NCI-H345 (cell line): ENCODE measurements at regions not wholly inside any gene's neighbourhood (a gene's known extent, or its start where the extent isn't known, plus 50 kb on each side); places are given as distances from the start of the nearest gene placed in this dataset.
"Not testable (repeated sequence)": the region's sequence is repeated elsewhere in the genome, so short reads cannot be mapped to it uniquely, and the experiment has no call there.

Experiments
- DNase-seq: peaks from one replicate; lab custom pipeline; 2025; lab: John Stamatoyannopoulos, UW

DNA sequence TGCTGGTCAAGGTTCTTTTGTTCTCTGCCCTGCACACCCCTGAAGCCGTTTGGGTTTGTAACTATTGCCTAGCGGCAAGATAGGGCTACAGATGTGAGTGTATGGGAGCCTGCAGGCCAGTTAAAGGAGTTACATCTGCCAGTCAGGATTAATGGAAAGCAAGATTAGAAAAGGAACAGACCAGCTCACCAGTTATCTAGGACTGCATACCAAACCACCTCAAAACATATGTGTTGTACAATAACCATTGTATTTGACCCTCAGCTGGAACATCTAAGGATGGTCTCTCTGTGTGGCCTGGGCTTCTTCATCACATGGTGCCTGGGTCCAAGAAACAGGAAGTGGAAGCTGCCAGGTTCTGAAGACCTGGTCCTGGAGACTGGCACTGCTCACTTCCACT, 52.5 kb upstream of the FBXO28 start:
- no peak for DNase-seq

- no peak for DNase-seq
Observed at GRCh38 chr1:224059897-224060427, 53.9 kb upstream of the FBXO28 start.

DNA sequence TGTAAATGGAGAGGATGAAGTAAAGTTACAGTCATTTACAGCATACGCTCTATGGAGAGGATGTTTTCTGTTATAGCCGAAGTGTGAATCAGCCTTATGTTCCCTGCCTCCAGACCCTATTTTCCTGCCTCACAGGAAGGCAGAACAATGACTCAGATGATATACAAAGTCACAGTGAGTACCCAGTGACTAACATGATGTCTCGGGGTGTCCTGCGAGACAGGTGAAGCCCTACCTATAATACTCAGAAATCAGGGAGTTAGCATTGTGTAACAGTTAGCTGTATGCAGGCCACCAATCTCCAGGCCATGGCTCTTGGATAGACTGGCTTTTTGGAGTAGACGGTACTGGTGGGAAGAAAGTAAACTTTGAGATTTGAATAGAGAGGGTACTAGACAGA, 55.6 kb upstream of the FBXO28 start:
- no peak for DNase-seq

DNA sequence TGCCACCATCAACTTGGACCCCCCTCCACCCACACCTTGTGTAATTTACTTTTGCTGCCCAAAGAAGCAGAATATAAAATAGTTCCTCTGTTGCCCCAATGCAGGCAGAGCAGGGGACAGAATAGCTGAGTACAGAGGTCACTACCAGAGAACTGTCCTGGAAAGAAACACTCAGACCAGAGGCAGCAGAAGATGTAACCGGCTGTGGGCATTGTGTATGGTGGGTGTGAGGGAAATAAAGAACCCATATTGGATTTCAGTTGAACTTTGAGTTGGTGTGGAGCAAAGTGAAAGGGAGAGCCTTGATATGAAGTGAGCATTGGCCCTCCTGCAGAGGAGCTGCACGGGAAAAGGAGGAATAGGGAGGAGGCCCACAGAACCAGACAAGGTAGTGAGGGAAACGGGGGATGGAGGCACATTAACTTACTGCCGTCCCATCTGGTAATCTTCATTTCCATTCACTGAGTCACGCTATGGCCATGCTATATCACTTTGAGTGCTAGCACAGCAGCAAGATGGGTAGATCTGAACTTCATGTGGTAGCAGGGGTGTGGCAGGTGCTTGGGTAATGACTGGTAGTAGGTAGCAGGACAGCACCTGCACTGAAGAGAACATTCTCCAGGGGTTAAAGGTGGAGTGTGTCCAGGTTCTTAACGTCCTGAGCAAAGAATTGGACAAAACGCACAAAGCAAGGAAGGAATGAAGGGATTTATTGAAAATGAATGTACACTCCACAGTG, 56.3 kb upstream of the FBXO28 start:
- no peak for DNase-seq

- no peak for DNase-seq
Observed at GRCh38 chr1:224054611-224055010, 59.3 kb upstream of the FBXO28 start.

- DNase-seq: no peak
Observed at GRCh38 chr1:224054012-224054411, 59.9 kb upstream of the FBXO28 start.

DNA sequence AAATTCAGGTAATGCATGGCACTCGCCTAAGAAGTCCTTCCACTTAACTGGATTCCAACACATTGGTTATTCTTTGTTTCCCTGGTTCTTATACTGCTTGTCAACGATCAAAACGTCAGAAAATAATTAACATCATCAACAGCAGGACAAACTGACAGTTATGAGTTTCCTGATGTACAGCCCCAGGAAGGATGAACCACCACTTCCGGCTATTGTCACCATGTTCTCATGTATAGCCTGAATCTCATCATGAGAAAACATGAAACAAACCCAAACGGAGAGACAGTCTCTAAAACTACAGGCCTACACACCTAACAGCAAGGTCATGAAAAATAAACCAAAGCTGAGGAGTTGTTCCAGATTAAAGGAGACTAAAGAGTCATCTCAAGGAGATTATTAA, 60.5 kb upstream of the FBXO28 start:
- DNase-seq: no peak

GRCh38 chr1:224052772-224053171, 61.1 kb upstream of the FBXO28 start:
- no peak for DNase-seq

GRCh38 chr1:224051782-224052181, 62.1 kb upstream of the FBXO28 start:
- not testable (repeated sequence) for DNase-seq

DNA sequence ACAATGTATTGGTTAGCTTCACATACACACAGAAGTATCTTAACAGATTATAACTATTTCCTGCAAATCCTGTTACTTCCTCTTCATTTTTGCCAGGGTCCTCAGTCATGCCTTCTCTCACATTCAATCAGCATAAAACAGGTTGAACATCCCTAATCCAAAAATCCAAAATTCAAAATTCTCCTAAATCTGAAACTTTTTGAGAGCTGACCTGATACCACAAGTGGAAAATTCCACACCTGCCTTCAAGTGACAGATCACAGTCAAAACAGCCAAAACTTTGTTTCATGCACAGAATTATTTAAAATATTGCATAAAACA, 62.9 kb upstream of the FBXO28 start:
- no peak for DNase-seq

DNA sequence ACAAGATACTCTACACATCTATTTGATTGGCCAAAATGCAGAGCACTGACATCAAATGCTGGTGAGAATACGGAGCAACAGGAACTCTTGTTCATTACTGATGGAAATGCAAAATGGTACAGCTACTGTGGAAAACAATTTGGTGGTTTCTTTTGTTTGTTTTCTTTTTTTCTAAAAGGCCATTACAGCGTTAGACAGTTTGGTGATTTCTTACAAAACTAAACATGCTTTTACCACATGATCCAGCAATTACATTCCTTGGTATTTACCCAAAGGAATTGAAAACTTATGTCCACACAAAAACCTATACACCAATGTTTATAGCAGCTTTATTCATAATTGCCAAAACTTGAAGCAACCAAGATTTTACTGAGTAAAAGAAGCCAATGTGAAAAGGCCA, 66.4 kb upstream of the FBXO28 start:
- no peak for DNase-seq

DNA sequence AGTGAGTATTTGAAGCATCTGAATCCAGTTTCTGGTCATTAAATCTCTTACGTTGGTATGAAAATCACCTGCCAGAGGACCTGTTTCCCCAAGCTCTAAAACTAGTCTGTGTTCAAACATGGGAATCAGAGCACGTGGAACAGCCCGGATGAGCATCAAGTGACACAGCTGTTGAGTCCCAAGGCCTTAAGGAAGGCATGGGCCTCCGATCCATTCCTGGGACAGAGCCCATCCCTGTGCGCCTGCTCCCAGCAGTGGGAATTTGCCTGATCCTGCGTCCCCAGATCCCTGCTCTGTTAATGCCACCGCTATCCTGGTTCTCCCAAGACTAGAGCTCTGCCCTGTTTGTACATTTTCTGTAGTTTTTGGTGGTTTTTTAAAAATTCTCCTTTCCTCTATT, 68.4 kb upstream of the FBXO28 start:
- no peak for DNase-seq

DNA sequence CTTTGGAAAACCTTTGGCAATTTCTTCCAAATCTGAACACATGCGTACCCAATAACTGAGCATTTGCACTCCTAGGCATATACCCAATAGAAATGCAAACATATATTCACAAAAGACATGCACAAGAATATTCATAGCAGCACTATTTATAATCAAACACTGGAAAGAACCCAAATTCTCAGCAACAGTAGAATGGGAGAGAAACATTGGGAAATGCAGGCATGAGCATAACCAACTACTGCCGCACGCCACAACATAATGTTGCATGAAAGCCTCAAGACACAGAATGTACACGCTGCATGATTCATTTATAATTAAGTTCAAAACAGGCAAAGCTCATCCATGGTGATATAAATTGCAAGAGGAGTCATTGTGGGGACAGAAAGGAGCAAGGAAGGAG, 69.5 kb upstream of the FBXO28 start:
- no peak for DNase-seq

DNA sequence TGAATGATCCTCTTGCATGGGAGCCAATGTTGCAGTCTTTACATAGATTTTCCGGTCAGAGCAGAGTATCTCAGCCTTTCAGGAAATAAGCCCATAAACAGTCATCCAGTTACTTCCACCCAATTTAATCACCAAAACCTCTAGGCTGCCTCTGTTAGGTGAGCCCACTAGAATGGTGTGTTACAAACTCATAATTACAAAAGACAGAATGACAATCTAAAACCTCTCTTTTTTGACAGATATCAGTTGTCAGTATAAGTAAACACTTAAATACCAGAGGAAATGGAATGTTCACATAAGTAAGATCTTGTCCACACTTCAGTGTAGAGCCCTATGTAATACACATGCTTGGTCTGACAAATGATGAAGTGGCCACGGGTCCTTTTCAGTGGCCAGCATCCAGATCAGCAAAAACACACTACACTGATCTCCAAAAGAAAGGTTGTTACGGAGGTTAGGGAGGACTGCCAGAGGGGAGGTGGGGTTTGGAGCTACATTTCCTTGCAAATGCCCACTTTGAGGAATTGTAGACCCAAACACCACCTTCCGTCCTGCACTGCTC, 71.3 kb upstream of the FBXO28 start:
- no peak for DNase-seq

- no peak for DNase-seq
Observed at GRCh38 chr1:224041032-224041431, 72.9 kb upstream of the FBXO28 start.

DNA sequence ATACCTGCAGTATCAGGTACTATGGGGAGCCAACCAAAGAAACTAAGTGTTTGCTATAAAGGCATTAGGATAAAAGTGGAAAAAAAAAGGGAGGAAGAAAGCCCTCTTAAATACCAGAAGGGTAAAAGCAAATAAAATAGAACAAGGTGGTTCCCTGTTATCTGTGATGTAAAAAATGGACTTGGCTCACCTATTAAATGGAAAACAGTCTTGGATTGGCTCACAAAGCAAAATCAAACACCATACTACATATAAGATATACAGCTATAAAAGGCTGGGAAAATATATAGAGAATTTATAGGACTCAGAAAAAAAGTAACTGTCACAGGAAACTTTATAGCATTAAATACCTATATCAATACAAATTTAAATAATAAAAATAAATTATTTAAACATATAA, 73.5 kb upstream of the FBXO28 start:
- DNase-seq: not testable (repeated sequence)

DNA sequence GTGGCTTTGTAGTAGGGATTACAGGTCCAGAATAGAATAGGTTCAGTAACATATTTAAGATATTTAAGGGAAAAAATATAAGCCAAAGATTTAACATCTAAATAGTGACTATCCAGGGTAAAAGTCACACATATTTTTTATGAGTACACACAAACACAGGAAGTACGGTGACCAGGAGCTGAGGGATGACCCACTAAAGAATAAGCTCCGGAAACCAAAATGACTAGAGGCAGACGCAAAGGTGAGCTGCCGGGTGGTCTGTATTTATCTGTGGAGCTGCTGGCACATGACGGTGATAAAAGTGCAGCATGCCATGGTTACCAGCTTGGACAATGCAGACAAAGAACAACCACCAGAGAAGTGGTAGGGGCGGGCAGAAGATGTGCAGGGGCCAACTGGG, 73.9 kb upstream of the FBXO28 start:
- not testable (repeated sequence) for DNase-seq

DNA sequence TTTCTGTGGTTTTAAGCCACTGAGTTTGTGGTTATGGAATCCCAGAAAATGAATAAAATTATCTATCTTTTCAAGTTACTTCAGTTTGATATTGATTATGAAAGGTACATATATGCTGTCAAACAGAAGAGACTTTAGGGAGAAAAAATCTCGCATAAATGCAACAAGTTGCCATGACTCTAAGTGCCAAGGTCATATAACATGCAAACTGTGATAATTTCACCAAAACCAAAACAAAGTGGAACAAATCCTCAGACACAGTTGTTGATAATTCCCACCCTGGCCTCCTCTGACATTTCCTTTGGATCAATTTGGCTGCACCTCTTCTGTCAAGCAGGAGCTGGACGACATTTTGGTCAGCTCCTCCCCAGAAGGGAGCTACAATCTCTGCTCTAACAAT, 75.1 kb upstream of the FBXO28 start:
- DNase-seq: not testable (repeated sequence)

DNA sequence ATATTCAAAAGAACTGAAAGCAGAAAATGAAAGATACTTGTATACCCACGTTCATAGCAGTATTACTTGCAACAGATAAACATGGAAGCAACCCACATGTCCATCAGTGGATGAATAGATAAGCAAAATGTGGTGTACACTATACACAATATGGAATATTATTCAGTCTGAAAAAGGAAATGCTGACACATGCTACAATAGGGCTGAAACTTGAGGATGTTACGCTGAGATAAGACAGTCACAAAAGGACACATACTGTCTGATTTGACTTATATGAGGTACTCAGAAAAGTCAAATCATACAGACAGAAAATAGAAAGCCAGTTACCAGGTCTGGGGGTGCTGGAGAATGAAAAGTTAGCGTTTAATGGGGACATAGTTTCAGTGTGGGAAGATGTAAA, 76.5 kb upstream of the FBXO28 start:
- not testable (repeated sequence) for DNase-seq

- not testable (repeated sequence) for DNase-seq
Observed at GRCh38 chr1:224032608-224033276, 81.2 kb upstream of the FBXO28 start.

- DNase-seq: not testable (repeated sequence)
Observed at GRCh38 chr1:224031986-224032385, 81.9 kb upstream of the FBXO28 start.

GRCh38 chr1:224030257-224030656, 83.7 kb upstream of the FBXO28 start:
- DNase-seq: not testable (repeated sequence)

DNA sequence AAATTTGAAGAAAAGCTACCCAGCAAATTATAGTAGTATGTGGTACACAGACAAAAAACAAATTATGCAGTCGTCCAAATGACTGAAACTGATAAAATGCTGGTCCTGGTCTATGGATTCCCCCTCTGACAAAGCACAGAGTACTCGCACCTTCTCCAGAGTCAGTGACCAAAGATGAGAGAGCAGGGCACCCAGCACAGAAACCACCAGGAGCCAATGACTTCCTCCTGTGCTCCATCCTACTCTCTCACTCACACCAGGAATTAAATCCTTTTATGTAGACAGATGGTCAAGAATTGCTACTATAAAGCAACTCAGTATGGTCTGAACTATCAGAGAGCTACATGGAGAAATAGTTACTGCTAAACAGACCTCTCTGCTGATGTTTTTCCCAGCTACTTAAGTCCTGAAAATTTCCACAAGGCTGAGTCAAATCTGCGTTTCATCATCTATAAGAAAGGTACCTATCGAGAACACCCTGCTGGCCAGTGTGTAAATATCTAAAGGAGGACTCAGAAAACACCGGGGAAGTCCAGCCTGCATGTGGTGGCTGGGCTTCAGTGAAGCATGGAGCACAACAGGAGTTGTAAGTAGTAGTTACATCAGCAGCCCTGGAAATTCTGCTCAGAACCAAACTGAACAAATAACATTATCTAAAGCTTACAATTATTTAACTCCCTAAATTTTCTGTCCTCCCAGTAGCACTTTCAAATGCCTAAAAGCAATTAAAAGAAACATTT, 84.5 kb upstream of the FBXO28 start:
- DNase-seq: not testable (repeated sequence)
